GM18907 (cell line): ENCODE measurements at regions not wholly inside any gene's neighbourhood (a gene's known extent, or its start where the extent isn't known, plus 50 kb on each side); places are given as distances from the start of the nearest gene placed in this dataset.

Experiments used
- ATAC-seq: cut with Tn5 transposase; IDR thresholded peaks from one replicate; pipeline ENCODE4 v1.9.1; 2021; ENCODE audit warnings: mild to moderate bottlenecking, moderate library complexity; ENCODE audit not compliant: unreplicated experiment

DNA sequence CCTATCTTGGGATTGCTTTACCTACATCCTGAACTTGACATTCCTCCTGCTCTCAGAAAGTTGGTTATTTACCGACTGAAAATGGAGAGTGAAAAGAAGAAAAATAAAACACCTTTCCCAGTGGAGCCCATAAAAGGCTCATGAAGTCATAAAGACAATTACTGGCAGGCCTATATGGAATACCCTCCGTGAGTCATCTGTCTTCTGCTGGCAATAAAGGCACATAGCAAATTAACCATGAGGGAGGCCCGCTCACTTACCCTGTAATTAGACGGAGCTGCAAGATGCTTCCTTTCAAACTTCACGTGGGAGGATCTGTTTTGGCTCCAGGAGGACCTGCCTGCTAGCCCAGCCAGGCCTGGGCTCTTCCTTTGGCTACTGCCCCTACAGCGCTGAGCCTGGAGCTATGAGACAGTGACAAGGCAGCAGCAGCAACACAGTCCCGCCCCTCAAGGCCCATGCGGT lies 540.4 kb downstream of the BUD13 start:
- no peak for ATAC-seq

DNA sequence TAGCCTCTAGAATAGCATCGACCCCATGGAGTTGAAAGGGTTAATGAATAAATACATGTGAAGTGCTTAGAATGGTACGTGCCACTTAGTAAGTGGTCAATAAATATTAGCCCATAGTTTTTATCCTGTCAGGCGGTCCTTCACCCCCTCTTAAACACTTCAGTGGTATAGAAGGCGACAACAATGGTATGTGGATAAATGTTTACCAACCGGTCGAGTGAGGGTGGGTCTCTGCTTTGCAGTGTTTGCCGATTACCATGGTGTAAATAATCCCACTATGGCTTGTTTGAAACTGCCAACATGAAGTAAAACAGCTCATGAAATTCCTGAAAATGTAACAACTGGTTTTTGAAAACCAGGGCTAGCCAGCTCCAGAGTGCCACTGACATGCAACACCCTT lies 541.2 kb downstream of the BUD13 start:
- ATAC-seq = no peak

DNA sequence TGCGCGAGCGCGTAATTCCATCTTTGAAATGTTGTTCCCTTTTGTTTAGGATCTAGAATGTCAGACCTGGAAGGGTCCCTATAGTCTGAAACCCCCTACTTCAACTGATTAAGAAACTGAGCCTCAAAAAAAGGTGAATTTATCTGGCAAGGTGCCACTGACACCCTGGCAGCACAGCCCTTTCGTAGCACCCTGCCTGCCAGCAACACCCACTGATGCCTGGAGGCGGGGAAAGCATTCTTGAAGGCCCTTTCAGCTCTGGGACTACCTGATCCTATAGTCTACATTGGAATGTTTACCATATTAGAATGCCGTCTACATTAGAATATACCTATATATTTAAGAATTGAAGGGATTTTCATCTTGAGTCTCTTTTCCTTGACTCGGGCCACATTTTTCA lies 542.3 kb downstream of the BUD13 start:
- ATAC-seq = no peak

DNA sequence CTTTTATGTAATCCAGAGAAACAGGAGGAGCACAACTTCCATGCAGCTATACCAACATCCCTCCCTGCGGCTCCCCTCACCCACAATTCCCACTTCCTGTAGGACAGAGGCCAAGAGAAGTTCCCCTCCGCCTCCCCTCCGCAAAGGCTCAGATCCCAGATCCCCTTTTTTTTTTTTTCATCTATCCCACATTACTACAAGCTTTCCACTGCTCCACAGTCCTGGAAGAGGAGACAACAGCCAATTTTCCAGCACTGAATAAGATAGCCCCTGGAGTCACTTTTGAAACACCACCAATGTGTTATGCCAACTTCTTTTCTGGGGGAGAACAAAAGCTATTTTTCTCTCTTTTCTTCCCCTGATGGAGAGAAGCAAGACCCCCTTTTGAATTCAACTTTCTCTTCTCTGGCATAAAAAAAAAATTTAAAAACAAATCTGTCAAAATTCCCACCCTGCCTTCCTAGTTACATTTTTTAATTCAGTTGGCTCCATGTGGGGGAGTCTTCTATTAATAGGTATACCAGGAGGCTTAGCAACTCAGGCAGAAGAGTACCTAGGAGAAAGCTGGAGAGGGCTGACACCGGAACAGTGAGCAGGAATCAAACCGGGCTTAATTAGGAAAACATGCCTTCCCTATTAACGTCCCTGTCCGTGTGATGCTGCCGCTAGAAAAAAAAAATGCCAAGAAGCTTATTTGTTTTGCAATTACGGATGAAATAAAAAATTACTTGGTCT lies 543.4 kb downstream of the BUD13 start:
- no peak for ATAC-seq

DNA sequence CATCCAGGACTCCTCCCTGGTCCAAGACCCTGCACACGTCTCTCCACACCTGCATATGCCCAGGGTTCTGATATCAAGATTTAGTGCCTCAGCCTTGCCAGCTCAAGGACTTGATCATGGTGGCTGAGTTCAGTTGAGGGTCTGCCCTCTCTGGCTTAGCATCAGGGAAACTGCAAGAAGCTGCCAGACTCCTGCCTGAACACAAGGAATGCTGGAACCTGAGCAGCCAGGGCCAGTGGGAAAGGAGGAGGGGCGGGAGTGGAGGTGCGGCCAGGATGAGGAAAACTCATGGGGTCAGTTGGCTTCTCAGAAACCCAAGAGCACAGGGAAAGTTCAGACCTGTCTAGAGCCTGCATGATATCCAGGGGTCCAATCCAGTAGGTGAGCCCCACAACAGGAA lies 546.1 kb downstream of the BUD13 start:
- no peak for ATAC-seq

DNA sequence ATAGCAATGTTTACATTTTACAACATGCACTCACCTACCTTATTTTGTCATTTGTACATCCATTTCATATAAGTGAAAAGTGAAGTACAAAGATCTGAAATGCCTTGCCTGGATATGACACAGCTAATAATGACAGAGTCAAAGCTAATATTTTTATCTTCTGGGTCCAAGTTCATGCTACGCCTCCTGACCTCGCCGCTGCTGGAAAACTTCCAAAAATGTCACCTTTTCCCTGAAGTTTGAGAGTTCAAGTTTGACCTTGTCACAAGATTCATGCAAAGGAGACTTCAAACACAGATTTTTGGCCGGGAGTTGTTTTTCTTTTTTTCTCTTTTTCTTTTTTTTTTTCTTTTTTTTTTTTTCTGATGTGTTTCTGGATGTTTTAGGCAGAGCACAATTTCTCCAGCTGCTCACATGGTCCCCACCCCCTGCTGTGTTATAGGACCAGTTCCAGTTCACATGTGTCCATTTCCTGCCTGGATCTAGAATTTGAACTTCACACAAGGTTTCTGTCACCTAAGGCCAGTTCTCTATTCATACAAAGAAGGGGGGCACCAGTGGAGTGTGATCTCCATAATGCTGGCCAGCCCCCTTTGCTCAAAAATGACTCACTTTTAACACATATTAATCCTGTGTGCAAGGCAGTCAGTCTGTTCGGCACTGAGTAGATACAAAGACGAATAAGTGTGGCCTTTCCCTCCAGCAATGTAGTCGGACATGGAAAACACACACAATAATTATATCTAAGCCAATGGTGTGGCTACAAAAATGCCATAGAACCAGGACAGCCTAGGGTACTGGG lies 546.8 kb downstream of the BUD13 start:
- ATAC-seq = no peak

DNA sequence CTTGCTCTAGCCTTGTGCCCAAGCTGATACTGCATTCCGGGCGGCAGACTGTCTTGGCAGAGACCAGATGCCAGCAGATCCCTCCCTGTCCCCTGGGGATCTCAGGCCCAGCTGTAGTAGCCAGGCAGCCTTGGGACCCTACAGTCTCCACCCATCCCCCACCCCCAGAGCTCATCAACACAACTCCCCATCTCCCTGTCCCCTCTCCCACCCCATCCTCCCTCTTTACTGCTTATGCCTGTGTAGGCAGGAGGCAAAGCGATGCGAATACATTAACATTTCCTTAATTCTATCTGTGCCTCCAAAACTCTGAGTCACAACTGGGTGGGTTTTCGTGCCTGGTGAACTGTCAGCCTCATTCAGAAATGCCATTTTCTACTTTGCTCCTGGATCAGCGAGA lies 547.6 kb downstream of the BUD13 start:
- no peak for ATAC-seq

DNA sequence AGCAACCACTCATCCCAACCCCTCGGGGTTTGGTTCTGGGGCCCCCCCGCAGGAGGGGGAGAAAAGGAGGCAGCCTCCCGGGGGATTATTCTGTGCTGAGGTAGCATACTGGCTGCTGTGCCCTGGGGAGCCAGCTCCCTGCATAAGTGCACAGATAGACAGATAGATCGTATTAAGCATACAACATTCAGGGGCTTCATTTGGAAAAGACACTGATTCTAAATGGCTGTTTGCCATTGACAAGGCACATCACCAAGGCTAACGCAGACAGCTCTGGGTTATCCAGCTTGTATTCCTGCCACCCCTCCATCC lies 547.9 kb downstream of the BUD13 start:
- ATAC-seq = no peak

DNA sequence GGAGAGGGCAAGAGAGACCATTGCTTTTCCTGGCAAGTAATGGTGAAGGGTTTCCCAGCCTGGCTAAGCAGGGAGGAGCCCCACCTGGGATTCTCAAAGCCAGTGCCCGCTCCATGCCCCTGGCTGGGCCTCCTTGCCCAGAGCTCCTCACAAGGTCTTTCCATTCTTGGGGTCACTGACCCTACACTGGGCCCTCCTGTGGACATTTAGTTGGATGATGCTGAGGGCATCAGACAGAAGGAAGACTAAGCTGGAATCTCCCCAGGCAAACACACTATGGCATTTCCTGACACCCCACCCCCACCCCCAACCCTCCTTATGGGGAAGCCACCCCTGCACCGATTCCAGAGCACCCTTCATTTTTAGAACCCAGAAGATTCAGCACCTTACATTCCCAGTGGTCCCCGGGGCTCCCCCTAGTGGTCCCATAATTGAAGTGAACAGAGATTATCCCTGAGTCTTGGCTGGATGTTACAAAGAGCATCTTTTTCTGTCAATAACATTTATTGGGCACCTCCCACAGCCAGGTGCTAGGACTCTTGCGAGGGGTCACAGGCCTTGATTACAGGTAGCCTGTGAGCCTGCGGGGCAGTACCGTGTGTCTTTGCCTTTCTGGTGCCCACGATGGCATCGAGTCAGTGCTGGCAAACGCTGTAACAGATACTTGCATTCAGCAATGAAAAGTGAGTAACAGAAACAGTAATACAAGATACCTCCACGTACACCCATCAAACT lies 548.5 kb downstream of the BUD13 start:
- no peak for ATAC-seq

DNA sequence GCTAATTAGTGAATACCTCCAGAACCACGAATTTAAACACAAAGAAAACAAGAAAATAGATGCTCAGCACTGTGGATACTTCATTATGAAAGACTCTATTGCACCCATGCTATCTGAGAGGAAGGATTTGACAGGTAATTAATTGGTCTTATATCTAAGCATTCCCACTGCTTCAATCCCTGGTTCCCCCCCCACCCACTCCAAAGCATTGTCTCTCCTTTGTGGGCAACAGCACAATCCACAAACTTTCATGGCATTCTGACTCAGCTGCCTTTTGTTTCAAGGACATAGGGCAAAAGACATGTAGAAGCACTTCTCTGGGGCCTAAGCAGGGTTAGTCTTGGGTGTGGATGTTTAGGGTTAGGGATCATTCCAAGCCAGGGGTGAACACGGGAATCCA lies 551.4 kb downstream of the BUD13 start:
- ATAC-seq = no peak

DNA sequence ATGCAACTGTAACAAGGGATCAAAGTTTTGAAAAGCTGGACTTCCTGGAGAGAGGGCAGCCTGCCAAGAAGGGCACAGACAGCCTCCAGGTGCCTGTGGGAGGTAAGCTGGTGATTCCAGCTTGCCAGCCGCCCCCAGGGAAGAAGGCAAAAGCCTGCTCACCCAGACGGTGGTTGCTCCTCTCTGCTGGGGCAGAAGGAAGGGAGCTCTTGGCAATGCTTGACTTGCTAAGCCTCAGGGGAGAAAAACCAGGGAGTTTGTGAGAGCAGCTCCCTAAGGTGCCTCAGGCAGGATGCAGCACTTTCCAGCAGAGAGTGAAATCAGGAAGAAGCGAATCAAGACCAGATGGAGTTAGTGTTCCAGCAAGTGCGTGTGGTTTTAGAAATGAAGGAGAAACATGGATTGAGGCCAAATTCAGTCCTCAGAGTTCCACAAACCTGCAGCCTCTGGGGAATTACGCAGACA lies 553.6 kb downstream of the BUD13 start:
- ATAC-seq = no peak

DNA sequence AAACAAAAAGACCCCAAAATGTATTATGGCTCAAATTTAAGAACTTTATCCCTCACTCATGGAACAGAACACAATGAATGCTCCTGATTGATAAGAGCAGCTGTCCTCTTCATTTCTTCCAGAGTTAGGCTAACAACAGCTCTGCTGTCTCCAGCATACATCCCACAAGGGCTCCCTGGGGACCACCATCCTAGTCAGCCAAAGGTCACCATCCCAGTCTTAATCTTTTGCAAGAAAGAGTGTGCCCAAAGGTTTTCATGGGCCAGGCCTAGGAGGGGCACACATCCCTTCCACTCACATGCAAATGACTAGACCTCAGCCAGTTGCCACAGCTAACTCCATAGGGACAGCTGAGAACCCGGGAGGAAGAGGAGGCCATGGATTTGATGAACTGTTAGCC lies 555.3 kb downstream of the BUD13 start:
- ATAC-seq = no peak

DNA sequence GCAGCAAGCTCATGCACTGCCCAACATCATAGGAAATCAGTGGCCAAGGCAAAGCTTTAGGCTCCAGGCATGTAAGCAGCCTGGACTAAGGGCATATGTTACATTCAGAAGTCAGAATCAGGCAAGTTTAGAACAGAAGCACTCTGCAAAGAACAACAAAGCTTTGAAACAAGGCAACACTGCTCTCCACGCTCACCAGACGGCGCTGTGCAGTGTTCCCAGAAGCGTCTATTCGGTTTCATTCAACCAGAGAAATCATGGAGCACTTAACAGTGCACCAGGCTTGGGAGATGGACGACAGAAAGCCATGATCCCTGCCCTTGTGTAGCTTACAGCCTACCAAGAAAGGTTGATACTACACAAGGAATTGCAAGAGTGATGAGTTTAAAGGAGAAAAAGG lies 555.8 kb downstream of the BUD13 start:
- no peak for ATAC-seq

DNA sequence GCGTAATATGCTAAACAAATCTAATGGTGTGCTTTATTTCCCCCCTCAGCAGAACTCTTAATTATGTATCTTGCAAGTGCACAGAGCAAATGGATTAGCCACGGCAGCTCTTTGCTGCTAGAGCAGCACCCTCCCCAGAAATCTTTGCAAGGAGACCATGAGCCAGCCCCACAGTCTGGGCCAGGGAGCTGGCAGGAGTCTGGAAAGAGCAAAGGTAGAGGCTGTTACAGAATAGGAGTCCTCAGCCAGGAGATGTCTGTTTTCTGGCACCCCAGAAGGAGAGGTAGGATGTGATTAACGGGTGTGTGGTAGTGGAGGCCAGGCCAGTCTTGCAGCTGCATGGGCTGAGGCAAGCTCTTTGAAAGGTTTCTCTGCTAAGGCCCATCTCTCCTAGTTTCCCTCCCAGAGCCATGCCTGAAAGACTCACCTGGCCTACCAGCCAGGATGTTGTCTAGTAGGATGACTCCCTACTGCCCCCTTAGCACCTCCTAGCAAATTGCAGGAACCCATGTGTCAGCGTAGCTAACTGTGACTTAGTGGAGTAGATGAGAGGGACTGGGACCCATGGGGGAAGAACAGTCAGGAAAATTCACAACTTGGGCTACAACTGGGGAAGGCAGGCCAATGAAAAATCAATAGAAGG lies 557.2 kb downstream of the BUD13 start:
- no peak for ATAC-seq

DNA sequence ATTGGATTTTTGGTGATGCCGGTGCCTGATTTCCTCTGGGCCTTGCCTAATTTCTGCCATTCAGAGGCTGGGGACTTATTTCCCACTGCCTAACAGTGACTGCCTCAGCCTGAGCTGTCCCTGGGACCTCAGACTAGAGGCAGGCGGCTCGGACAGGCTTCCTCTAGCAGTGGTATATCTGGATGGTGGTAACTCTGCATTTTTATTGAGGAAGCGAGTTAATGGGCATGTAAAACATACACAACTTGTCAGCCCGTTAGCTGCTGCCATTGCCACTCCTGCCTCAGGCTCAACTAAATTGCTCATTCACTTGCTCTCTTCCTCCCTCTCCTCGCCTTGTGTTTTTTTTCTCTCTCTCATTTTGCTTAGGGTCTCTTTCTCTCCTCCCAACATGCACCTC lies 561.6 kb downstream of the BUD13 start:
- ATAC-seq = no peak

DNA sequence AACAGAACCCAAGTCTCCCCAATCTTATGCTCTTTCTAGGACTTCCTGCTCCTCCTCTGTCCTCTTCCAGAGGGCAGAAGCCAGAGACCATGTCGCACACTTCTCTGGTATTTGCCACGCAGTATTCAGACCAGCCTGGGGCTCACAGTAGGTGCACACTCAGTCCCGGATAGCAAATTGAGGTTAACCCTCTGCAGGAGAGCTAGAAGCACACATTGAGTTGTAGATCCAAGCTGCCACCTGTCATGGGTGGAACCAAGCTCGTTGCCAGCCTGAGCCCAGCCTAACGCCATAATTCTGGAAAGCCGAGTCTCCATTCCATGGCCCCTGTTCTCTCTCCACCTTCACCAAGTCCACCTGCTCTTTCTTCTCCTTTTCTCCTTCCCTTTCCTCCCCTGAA lies 562.1 kb downstream of the BUD13 start:
- ATAC-seq = no peak

DNA sequence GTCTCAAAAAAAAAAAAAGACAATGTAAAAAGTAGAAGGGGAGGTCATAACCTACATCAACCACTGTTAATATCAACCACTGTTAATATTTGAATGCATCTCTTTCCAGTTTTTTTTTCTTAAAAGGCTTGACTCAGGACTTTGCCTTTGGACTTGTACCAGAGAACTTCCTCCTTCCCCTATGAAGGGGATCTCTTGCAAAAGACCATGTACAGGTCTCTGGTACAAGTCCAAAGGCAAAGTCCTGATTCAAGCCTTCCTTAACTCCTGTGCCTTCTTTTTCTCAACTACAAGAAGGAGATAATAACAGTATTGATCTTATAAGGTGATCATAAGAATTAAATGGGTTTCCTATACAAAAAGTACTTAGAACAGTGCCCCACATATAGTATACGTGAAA lies 563.5 kb downstream of the BUD13 start:
- no peak for ATAC-seq

DNA sequence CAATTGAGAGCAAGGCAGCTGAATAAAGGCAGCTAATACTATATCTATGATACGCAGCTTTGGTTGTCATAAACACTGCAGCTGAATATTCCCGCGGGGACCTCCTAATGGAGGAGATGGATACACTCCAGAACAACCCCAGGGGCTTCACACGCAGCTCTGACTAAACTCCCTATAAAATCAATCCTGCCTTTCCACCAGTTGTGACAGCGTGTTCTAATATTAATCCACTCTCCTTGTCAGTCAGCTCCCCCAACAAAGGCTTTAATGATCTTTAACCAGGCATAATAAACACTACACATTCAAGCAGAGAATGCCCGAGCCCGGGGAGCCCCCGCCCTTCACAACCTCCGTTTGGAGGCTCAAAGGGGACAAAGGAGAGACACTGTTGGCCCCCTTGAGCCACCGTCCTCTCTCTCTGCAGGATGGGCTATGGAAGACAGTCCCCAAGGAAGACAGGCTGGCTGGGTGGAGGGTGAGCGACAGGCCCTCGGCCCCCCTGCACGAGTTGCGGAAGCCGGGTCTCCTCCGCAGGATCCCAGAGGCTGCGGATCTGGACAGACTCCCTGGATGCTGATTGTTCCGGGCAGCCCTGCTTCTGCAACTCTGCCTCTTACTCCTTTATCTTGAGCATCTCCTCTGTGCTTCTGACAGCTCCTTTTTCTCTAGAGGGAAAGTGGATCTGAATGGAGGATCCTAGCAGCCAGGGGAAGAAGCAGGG lies 565.2 kb downstream of the BUD13 start:
- ATAC-seq = no peak

DNA sequence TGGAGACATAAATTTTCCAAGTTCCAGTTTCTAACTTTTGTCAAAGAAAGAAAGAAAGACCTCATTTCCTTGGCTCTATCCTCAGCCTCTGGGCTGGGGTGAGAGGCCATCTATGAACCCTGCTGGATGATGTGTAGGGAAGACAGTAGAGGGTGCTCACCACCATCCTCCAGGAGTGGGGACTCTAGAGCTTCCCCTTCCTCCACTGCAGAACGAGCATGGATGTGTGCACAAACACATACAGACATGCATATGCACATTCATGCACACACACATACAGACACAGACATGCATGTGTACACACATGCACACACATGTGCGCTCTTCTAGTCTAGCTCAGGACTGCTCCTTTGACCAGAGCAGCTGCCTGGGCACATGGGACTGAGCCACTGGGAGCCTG lies 565.8 kb downstream of the BUD13 start:
- no peak for ATAC-seq

DNA sequence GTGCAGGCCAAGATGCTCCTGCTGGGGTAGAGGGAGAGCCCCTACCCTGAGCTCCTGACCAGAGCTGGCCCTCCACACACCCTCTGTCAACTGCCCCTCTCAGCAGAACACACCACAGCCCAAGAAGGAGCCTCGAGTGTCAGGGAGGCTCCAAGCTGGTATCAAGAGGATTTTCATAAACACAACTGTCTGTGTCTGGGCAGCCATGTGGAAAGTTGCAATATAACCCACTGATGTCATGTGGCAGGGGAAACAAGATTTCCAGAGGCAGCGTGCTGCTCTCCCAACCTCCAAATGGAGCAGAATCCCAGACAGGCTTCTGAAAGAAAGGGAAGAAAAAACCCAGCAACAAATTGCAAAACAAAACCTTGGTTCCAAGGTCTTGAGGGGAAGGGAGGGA lies 569.9 kb downstream of the BUD13 start:
- no peak for ATAC-seq

DNA sequence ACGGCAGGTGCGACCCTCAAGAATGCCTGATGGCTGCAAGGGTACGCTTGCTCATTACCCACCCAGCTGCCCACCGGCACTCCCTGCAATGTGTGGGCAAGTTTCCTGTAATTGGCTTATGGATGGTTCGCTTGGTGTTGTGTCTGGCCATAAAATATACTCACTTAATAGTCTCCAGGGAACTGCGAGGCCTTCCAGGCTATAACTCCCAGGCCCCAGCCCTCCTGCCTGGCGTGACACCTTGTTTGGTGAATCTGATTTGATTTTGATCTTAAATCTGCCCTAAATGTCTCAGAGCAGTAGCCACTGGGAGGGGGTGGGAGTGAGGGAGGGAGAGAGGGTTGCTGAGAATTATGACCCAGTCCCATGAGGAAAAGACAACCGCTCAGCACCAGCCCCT lies 572.2 kb downstream of the BUD13 start:
- no peak for ATAC-seq
